ENCODE measurements at regions not wholly inside any gene's neighbourhood (a gene's known extent, or its start where the extent isn't known, plus 50 kb on each side); places are given as distances from the start of the nearest gene placed in this dataset.
"Not testable (repeated sequence)": the region's sequence is repeated elsewhere in the genome, so short reads cannot be mapped to it uniquely, and the experiment has no call there.

DNA sequence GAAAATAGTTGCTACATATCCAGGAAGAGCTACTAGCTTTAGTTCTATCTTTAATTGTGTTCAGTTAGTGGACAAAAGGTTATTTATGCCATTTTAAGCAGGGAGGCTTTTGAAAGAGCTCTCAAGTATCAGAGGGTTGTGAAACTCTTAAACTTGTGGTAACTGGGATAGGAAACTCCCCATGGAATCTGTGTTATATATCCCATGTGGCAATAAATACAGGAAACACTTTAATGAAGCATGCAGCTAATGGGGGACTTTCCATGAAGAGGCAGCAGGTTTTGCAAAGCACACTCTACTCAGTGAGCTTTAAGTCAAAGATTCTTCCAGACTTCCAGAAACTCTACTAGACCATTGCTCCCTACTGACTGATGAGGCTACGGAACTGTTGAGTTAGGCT is 805.0 kb upstream of the C9orf72 start:
- no peak for DNase-seq

DNA sequence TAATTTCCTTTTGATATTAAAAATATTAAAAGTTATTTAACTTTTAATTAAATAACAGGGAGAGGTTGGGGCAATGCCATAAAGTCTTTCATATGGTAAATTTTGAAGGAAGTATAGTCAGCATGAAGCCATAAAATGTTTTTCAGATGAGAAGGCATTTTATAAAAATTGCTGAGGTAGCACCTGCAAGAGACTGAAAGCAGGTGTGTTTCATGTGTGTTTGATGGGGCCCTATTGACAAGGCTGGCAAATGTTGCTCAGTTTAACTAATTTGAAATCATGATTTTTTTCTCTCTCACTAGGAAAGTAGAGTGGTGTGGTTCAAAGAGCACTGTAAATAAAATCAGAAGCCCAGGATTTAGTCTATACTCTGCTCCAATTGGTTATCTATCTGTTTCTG is 805.8 kb upstream of the C9orf72 start:
- DNase-seq: no peak

DNA sequence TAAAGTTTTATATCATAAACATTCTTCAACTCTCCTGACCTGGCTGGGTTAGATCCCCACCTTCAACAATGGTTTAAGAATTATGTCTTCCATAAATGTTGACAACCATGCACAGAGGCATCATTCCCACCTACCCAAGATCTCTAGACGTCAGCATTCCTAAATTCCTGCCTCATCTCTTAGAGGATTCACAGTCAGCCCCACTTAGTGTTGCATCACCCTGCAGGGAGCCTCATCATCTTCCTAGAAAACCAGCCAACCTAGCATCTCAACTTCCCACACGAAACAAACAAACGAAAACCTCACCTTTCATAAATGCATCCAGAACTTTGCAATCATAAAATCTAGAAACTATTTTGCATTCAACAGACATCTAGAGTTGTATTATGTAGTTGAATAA is 816.1 kb upstream of the C9orf72 start:
- no peak for DNase-seq

GRCh38 chr9:28394774-28395173 is 821.5 kb upstream of the C9orf72 start:
- no peak for DNase-seq

- no peak for DNase-seq
These were observed 822.8 kb upstream of the C9orf72 start for GRCh38 chr9:28396058-28396457.

DNA sequence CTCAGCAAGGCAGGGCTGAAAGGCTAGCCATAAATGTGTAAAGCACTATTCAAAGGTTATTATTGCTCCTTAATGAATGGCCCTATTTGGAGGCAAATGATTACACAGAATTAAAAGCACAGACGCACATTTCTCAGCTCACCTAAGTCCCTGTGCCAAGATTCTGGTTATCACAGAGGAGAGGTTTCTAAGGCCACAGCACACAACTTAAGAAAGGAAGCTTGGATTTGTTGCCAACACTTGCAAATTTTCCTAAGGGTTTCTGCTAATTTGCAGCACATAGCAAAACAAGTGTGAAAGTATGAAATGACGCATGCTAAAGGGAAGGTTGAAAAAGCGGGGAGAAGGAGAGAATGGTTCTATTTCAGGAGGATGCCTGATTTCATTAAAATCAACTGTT is 834.1 kb upstream of the C9orf72 start:
- DNase-seq: no peak

- no peak for DNase-seq
These were observed 836.6 kb upstream of the C9orf72 start for GRCh38 chr9:28409919-28410318.

DNA sequence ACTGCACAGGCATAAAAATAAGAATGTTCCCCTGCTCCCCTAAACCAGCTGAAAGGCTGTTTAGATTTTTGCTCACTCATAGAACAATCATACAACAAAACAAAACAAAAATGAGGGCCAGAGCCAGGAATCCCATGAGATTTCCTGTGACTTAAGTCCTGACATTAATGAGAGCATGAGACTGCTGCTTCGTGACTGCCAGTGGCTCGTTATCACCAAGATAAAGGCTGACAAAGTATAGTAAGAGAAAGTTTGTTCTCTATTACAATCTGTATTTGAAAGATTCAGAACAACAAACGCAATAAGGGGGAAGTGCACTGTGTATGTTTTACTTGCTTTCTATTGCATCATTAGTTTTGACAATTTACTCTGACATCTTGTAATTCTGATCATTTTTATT is 837.1 kb upstream of the C9orf72 start:
- no peak for DNase-seq

GRCh38 chr9:28413471-28413870 is 840.2 kb upstream of the C9orf72 start:
- DNase-seq: no peak

- DNase-seq: no peak
These were observed 850.0 kb upstream of the C9orf72 start for GRCh38 chr9:28423255-28423654.

- DNase-seq: no peak
These were observed 862.2 kb upstream of the C9orf72 start for GRCh38 chr9:28435456-28435855.

DNA sequence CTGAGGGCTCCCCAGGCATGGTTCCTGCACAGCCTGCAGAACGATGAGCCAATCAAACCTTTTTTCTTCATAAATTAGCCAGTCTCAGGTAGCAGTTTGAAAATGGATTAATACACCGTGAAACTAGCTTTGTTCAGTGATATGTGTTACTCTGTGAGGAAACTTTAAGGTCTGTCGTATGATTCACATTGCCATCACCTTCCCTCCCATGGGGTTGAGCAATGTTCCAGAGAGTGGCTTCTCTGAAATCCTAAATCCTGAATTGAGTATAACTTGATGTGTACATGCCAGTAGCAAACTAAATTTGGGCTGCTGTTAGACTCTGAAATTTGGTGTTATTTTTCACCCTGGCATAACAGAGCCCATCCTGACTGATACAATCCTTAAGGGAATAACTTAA is 866.4 kb upstream of the C9orf72 start:
- no peak for DNase-seq

GRCh38 chr9:28443461-28443860 is 870.2 kb upstream of the C9orf72 start:
- no peak for DNase-seq

DNA sequence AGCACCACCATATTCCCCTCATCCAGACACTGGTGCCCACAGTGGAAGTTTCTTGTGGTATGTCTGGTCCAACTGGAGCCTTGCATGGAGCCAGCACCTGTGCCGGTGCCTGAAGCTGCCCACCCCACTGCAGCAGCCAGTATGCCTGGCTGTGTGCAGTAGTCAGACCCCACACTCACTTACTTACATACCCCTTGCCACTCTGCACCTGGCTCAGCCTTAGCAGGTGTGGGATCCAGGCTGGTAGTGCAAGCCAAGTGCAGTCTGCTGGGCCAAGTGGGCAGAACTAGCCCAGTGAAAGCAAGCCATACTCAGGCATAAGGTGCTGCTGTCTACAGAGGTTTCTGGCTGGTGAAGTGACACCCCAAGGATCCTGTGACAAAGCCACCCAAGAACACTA is 871.4 kb upstream of the C9orf72 start:
- DNase-seq: no peak

- DNase-seq: no peak
These were observed 871.9 kb upstream of the C9orf72 start for GRCh38 chr9:28445211-28445610.

DNA sequence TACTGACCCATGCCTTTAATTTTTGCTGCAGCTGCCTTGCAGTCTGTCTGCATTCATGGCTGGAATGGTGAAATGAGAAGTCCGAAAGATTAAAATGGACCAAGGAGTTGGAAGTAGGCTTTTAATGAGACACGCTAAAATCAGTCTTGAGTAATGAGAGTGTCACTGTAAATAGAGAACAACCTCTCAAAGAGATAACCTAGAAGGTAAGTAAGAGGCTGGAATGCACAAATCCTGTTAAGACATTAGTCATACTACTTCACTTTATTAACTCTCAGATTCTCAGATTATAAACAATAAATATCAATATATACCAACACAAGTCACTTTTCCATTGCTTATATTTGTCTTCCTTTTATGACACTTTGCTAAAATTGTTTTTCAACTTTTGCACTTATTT is 880.6 kb upstream of the C9orf72 start:
- no peak for DNase-seq

- DNase-seq: peak; percentile 35
These were observed 883.6 kb upstream of the C9orf72 start for GRCh38 chr9:28456861-28457260.

DNA sequence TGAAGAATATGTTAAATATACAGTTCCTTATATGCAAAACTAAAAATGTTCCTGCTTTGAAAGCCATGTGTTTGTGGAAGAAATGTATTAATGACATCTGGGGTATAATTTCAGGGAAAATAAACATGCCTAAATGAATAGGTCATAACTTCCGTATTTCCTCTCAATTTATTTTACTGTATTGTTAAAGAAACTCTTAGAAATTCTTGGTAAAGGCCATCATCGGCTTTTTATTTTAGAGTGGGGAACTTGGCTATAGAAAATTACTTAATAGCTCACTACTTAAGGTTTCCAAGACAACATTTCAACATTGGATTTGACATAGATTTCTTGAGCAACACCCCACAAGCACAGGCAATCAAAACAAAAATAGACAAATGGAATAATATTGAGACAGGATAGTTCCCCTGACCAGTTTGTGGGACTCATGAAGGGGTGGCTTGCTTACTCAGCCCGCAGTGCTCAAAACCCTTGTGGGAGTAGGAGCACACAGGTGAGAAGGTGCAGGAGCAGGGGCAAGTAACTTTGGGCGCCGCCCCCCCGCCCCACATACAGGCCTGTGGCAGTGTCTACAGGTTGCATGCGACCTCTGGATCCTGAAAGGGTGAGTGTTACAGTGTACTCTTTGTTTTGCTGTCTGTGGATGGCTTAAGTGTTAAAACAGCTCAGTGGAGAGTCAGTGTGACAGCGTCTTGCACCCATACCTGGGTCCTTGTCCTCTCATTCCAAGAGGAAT is 891.4 kb upstream of the C9orf72 start:
- no peak for DNase-seq

DNA sequence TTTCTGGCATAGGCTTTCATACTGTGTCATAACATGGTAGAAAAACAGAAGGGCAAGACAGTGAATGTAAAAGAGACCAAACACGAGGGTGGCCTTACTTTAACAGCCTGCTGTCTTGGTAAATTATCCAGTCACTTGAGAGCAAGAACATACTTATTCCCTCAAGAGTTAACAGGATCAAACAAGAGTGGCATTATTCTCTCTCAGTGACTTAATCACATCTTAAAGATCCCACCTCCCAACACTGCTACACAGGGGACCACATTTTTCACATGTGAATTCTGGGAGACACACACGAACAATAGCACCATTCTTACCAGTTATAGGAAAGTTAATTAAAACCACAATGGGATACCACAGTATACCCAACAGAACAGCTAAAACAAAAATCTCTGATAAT is 898.0 kb upstream of the C9orf72 start:
- DNase-seq: no peak

GRCh38 chr9:28487561-28487960 is 914.3 kb upstream of the C9orf72 start:
- DNase-seq: no peak

DNA sequence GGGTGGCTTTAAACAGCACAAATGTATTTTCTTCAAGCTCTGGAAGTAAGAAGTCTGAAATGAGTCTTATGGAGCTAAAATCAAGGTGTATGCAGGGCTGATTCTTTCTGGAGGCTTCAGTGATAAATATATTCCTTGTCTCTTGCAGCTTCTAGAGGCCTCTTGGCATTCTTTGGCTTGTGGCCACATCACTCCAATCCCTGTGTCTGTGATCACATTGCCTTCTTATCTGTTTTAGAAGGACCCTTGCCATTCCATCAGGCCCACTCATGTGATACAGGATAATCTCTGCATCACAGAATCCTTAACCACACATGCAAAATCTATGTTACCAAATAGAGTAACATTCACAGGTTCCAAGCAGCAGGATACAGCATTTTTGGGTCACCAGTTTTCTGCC is 917.8 kb upstream of the C9orf72 start:
- DNase-seq: no peak

- not testable (repeated sequence) for DNase-seq
These were observed 924.9 kb upstream of the C9orf72 start for GRCh38 chr9:28498168-28498567.

DNA sequence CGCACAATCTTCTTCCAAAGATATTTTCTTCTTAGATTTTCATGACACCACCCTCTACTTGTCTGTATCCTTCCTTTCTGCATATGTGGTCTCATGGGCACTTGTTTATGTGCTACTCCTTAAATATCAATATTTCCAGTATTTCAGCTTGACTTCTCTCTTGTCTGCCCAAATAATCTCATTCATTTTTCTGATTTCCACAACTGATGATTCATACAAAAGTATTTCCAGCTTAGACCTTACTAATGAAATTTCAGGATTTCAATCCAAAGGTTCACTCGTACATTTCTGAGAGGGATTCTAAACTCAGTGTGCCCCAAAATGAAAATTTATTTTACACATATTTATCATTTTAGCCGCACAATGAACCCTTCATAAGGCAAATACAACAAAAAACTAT is 928.9 kb upstream of the C9orf72 start:
- no peak for DNase-seq

DNA sequence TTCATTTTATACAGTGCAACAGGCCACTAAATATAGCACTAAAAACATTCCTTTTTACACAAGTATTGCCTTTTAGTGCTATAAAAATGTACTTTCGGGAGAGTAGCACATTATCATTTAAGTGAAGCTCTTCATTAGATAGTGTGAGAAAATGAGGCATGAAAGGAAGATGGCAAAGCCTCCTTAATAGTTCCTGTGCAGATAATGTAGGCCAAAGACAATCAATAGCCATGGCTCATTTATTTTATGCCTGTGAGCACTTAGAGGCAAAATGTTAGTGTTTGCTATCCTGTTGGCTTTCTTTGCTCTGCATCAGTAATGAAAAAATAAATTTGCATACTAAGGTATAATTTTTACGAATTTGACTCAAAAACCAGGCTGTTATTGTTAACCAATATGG is 929.5 kb upstream of the C9orf72 start:
- DNase-seq: no peak

GRCh38 chr9:28503573-28503972 is 930.3 kb upstream of the C9orf72 start:
- DNase-seq: no peak

GRCh38 chr9:28518439-28518838 is 945.2 kb upstream of the C9orf72 start:
- DNase-seq: no peak

Measured in NCI-H446 treated with DMSO at 0.1 percent for 48 hours (cell line).